HG02840 (cell line): ENCODE measurements at regions not wholly inside any gene's neighbourhood (a gene's known extent, or its start where the extent isn't known, plus 50 kb on each side); places are given as distances from the start of the nearest gene placed in this dataset.

Experiments used
- ATAC-seq: cut with Tn5 transposase; IDR thresholded peaks from one replicate; pipeline ENCODE4 v1.9.1; 2021; ENCODE audit warnings: mild to moderate bottlenecking, moderate library complexity, moderate number of reproducible peaks; ENCODE audit not compliant: unreplicated experiment, low FRiP score

DNA sequence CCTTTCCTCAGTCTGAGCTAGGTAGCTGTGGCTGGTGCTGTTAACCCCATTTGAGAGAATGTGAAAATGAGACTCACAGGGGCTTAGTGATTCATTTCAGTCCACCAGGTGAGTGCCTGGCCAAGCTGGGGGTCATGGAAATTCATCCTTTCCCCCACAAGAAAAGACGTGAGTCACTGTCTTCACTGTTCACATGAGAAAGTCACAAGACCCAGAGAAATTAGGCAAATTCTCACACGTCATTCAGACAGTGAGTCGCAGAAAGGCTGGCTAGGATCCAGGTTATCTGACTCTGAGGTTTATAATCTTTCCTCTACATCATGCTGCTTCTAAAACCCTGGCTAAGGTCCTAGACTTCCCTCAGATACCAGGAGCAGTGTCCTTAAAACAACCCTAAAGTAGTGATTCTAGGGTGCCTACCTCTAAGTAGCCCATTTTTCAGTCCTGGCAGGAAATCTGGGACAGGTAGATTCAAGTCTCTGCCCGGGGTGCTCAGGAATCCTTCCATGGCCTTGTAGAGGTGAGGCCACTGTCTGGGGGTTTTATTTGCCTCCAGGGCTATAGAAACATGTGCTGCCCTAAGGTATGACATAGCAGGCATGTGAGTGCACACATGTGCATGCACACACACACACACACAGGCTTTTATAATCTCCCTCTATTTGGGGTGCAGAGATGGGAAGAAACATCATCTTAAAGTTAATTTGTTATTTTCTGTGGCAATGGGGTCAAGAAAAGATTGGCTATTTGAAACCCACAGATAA lies 427.9 kb upstream of the CELF2 start:
- ATAC-seq: no peak

DNA sequence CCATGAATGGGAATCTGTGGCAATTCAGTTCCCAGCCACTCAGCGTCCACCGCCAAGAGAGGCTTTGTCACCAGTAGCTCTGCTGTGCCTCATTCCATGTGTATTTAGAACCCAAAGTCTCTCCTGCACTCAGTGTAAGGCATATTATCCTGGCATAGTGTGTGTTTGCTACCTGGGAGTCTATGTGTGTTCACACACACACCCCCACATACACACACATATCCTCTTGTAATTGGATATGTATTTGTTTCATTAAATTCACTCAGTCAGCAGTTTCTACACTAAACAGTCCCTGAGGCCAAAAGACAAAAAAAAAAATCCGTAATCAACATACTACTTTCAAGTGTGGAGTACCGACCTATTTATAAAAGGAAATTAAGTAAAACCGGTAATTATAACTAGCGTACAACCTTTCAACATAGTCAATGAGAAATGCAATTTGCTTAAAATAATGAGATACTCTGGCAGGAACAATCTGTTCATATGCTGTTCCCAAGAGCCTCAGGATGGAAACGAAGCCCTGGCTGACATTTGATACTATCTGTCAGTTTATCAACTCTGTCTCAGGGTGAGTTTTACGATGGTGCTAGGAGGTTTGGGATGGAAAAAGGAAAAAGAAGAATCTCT lies 425.8 kb upstream of the CELF2 start:
- ATAC-seq: no peak

DNA sequence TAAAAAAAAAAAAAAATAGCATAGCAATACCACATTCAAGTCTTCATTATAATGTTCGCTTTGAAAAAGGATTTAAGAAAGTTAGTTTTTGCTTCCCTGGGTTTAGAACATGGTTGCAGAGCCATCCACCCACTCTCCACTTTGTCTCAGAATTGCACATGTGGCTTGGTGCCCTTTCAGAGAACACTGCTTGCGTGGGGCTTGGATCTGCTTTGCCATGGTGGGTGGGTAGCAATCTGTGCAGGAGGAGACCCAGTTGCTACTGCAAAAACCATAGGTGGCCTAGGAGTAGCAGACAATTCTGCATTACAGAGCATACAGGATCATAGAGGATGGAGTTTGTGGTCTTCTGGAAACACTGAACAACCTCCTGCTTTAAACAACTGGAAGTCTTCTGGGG lies 421.4 kb upstream of the CELF2 start:
- no peak for ATAC-seq

DNA sequence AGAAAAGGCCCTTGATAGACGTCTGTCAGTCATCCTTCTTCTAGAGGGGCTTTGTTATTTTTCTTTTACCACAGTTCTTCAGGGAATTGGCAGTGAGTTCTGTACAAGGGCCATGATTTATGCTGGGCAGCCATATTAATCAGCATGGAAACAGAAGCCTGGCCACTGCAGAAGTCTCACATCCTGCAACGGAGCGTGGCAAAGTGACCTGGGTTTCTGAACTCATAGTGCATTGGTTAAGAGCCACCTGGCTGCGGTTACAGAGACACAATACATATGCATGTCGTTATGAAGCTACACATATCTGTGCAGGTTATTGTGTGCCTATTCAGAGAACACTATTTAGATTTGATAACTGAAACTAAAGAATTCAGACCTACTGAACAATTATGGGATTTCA lies 419.4 kb upstream of the CELF2 start:
- ATAC-seq: no peak

DNA sequence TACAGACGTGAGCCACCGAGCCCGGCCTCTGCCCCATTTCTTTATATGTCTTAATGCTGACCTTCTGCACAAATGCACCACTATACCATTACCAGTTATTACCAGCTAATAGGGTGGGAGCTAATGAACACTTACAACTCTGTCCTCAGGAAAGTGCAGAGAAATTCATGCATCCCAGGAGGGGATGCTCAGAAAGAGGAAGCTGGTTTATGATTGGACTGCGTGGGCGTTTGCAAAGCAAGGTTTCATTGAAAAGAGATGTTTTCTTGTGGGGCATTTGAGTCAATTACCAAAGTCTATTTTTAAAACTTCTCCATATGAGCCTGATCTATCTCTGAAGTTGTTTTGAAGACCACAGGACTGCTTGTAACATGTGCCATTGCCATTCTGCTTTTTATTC lies 417.7 kb upstream of the CELF2 start:
- ATAC-seq: no peak

DNA sequence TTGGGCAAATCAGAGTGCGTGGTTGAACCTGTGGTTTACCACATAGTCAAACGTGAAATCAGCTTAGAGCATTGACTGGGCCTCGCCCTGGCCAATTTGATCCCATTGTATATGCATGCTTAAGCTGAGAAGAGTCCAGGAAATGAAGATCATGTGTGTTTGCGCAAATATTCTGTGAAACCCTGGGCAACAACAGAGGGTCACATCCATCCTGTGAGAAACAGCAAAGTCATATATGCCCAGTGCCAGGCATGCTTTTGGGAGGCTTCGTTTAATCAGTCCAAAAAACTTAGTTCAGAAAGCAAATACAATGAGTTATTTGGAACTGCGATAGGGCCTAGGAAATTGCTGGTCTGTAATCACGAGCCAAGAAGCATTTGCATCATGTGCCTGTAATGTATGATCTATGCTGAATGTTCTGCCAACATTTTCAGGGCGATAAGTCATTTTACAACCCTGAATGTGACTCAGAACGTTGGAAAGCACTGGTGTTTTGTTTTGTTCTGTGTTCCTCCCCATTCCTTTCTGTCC lies 412.1 kb upstream of the CELF2 start:
- ATAC-seq: no peak

DNA sequence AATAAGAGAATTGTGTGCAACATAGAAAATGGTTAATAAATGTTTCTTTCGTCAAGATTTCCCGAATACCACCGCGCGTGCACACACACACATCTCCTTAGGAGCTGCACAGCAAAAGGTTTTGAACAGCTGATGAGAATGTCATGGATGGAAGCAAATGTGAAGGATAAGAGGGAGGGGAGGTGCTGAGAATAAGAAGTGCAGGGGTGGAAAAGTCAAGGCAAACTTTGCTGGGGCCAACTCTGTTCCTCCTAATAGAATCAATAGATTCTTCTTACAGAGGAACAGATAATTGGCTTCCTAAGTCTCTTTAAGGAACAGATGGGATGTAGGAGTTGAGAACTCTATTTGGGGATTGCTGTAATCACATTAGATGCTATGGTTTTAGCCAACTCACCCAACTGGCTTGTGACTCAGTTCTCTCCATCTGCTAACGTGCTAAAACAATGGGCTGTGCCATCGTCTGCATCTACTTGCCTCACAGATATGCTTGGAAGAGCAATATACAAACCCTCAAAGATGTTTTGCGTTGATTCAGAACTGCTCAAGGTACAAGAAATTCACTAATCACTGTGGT lies 408.2 kb upstream of the CELF2 start:
- no peak for ATAC-seq

DNA sequence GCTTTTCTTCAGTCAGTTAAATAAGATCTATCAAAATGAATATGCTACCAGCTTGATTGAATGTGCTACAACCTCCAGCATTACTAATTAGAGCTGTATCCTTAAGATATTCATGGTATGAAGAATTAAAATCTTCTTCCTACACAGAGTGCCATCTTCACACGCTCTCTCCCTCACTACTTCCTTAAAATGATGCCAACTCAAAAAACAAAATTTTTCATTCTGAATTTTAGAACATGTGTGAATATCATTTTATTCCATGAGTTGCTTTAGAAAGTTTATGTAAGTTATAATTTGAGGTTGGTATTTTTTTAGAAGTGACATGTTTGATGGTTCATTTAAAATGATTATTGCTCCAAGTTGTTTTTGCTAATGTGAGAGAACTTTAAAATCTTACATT lies 407.5 kb upstream of the CELF2 start:
- ATAC-seq: no peak

DNA sequence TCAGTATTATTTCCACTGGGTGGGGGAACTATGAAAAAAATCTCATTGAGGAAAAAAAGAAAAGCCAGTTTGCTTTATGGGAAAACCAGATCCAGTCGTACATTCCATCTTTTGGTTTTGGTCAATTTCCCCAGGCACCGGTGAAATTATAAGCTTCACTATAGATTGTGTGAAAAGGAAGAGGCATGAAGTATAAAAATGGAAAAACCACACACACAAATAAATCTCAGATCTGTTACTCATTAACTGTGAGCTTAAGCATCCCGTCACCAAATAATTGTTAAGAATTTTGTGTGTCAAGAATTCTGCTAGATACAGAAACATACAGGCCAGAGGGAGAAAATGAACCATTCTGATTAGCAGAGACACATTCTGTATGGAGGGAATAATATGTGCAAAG lies 405.5 kb upstream of the CELF2 start:
- ATAC-seq: no peak

DNA sequence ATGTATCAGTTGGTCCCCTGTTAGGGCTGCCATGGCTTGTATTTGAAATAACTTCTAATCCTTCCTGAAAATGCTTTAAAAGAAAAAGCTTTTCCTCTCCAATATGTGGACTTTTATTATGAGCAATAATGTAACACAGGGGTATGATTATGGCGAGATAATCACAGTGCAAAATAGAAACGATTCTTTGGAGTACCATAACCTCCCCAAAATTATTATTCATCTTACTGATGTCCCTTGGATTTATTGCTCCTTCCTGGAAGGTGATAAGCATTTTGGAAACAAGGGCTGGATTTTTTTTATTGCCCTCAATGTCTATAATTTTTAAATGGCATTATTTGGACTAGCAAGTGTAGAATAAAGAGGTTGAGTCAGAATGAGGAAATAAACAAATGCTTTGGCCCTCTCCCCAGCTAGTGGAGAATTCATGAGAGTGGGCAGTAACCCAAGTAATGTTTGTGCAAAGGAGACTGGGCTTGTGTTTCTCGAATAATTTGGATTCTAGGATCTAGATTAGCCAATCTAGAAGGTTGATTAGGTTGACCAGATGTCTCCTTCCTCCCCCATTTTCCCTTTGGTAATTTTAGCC lies 403.9 kb upstream of the CELF2 start:
- no peak for ATAC-seq

DNA sequence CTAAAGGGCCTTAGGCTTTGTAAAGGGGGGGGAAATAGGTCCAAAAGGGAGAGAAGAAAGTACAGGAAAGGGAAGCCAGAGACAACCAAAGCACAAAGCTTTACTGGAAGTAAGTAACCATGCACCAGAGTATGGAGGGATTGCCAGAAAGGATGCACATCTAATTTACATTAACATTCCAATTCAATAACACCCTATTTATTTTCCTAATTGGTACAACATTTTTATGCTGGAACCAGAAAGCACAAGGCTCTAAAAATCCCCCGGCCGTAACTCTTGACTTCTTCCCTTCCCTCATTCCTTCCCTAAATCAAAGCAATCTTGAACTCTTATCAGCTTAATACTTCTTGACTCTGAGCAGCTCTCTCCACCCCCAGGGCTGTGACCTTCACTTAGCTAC lies 400.0 kb upstream of the CELF2 start:
- ATAC-seq: no peak

DNA sequence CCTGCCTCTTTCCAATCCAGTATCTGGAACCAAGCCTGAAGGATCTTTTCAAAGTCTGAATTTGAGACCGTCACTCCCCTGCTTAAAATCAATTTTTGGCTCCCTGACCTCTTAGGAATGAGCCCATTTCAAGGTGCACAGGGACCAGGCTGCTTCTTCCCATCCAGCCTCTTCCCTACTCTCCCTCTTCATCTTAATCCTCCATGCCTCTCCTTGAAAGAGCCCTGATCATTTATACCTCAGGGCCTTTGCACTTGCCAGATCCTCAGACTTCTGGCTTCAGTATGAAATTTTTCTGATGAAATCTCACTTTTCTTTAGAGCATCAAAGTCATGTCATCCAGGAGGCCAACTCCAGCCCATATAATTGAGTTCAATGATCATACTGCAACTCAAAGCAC lies 399.5 kb upstream of the CELF2 start:
- ATAC-seq: no peak

DNA sequence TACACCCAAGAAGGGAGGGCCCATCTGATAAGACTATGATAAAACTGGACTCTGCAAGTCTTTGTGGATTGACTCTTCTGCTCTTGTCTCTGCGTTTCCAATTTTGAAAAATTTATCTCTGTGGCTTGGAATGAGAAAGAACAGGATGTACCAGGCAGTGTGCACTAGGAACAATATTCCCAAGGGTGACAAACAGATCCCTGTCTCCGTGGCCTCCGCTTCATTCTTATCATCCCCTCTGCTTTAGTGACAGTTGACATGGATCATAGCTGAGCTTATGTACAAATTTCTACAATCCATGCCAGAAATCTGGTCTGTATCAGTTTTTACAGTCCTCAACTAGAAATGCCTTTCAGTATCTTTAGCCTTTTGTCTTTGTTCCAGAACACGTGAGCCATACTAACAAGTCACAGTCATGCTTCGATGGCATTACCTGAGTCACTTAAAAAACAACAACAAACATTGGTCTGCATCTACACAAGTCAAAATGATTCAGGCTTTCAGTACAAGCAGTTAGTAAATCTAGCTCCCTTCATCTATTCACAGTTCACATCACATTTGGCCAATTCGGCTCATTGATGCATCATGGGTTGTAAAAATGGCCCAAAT lies 393.6 kb upstream of the CELF2 start:
- ATAC-seq: no peak

DNA sequence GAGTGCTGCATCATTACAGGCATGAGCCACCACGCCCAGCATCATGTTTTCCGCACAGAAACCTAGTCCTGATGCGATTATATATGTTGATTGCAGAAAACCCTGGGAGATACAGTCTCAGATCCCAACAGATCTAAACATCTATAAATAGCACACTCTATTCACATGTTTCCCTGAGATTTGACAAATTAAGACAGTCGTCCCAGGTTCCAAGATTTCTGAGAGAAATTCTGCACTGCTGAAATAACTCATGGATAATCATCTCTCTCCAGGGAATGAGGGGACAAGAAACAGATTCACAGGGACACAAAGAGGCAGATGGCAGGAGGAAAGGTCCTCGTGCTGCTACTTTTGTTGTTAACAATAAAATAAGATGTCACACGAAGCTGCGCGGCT lies 393.1 kb upstream of the CELF2 start:
- ATAC-seq: no peak

DNA sequence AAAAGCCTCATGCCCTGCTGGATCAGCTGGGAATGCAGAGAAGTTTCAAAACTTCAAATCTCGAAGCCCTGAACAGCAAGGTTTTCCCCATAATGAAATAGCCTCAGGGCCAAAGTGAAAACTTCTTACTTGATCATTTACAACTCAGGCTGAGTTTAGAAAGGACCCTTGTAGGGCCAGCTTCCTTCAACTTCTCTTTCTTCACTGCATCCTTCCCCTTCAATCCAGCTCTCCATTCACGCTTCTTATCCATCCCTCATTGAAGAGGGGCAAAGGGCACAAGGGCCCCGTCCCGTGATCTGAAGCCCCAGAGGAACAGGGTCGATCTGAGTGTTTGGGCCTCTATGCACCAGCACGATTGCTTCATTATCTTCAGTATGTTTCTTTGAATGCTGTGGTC lies 392.2 kb upstream of the CELF2 start:
- ATAC-seq: no peak

DNA sequence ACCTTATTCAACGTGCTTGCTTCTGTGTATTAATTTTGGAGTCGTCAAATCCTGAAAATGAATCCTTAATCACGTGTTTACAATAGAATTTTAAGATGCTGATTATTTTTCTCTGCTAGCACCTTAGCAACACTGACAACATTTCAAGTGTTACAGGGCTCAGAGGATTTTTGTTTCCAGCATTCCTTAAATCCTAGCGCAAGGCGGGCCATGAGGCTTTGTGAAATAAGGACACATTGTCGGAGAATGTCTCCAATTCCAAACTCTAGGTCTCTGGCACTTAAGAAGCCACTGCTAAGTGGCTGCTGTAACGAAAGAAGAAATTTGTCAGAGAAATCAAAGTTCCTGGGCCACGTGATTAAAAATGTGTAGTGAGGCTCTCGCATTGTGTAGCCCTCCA lies 390.9 kb upstream of the CELF2 start:
- no peak for ATAC-seq

DNA sequence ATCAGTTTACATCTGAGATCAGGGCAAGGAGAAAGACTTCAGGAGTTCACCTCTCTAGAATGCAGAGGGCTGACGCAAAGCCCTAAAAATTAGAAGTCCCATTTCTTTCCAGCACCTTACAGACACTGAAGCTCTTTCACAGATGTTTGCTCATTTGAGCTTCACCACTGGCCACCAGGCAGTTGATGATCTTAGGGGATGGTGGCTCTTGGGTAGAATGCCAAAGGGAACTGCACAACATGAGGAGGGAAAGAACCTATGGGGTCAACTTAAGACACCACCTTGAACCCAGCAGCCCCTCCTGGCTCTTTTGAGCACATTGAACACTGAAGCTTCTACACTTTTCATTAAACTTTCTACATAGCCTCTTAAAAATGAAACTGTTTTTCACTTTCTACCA lies 390.3 kb upstream of the CELF2 start:
- no peak for ATAC-seq

DNA sequence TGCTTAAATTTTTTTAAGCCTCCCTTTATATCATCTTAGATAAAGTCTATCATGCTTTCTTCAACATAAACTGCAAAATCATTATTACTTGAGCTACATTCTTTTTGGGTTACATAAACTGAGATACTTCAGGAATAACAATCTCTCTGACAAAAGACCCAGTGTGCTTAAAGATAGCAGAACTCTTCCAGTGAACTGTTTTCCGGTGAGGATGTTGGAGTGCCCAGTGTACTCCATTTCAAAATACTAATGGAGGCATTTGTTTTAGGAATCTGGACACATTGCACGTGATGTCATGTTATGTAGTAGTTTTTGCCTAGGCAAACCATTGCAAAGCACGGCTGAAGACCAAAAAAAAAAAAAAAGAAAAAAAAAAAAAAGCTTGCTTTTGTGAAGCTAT lies 388.2 kb upstream of the CELF2 start:
- ATAC-seq: no peak

DNA sequence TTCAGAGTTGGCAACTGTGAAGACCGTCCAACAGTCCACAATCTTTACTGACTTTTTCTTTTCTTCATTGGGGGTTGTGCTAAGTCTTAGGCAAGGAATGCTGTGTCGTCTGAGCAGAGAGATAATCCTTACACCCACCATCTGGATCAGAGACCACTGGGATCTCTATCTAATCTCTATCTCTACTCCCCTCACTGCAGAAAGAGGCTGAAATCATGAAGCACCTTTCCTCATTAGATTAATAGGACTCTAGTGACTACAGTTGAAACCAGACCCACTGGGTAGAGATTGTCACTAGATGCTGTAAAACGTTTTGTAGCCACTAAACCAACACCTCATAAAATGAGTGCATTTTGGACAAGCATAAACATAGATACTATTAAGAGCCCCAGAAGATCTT lies 387.4 kb upstream of the CELF2 start:
- ATAC-seq: no peak

DNA sequence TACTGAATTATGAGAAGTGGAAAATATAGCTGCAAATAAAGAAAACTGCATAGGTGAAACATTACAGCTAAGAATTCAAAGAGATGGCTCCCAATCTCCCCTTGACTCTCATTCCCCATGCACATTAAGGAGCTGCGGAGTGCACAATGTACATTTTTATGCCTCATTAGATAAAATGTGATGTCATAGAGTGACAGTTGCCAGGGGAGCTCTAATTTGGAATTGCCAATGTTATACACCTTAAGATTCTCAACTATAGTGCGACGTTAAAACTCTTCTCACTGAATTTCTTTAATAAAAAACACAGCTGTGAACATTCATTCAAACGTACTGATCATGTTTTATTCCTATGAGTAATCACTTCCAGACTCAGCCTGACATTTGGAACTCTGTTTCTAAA lies 386.9 kb upstream of the CELF2 start:
- no peak for ATAC-seq

DNA sequence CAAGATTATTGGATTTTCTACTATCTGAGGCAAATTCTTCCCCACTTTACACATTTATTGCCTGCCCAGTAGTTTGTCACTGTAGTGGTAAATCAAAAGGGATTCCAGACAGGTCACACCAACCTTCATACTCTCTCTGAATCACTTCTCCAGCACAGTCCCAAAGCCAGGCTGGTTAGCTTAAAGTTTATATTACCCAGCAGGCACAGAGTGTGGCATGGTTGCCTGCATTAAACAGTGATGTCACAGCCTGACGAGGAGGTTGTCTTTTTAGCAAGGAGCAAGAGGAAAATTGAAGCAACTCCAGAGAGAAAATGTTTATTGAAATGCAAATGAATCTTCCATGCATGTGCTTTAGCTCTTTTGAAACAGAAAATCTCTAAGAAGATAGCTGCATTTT lies 375.5 kb upstream of the CELF2 start:
- ATAC-seq: no peak
